SK-N-MC (cell line): ENCODE measurements at regions not wholly inside any gene's neighbourhood (a gene's known extent, or its start where the extent isn't known, plus 50 kb on each side); places are given as distances from the start of the nearest gene placed in this dataset.

Experiments
- EZH2 ChIP-seq: fragments of 200-600 bp; sonication (generic); IDR thresholded peaks from one replicate; pipeline ENCODE4 v1.6.1; 2017; ENCODE audit warnings: antibody characterized with exemption
- FOXP2 ChIP-seq: optimal IDR thresholded peaks from 2 replicates; pipeline ENCODE3; 2011; ENCODE audit warnings: mild to moderate bottlenecking, moderate library complexity; ENCODE audit not compliant: insufficient read depth; ENCODE audit errors: extremely low read length, control extremely low read depth
- POLR2AphosphoS5 ChIP-seq: IDR thresholded peaks from 2 replicates; pipeline ENCODE4 v1.6.1; 2012; ENCODE audit warnings: mild to moderate bottlenecking, low read depth, low read length, borderline replicate concordance

DNA sequence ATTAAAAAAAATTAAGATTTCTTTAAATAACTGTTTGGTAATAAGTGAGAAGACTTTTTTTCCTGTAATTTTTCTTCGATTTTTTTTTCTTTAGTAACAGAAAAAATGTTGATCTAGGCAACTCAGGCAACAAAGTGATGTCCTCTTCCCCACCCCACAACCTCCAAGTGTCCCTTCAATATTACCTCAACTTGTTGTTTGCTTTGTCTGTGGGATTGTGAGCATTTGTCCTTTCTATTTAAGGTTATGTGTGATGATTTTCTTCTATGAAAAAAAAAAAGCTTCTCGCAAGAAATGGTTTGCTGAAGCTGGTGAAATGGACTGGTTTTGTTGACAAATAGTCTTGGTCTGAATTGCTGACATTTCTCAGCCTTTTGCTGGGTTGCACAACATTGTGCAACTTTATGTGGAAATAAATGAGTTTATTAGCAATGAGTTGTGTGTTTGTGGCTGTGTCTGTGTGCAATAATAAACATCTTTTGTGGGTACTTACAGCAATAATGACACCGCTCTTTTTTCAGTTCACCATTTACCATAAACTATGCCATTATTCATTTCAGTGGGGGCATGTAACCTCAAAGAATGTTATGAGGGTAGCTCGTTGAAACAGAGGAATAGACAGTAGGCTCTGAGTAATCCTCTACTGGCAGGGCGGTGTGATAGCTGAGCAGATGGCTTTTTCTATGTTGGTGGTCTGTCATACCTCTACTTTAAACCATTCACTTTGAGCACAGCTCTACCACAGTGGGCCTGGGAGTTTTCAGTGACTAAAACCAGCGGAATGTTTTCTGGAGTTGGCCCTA lies 218.4 kb downstream of the HLX start:
- TF ChIP-seq POLR2AphosphoS5 (no peak), EZH2 (no peak), FOXP2 (no peak)
